ENCODE measurements at regions not wholly inside any gene's neighbourhood (a gene's known extent, or its start where the extent isn't known, plus 50 kb on each side); places are given as distances from the start of the nearest gene placed in this dataset.

DNA sequence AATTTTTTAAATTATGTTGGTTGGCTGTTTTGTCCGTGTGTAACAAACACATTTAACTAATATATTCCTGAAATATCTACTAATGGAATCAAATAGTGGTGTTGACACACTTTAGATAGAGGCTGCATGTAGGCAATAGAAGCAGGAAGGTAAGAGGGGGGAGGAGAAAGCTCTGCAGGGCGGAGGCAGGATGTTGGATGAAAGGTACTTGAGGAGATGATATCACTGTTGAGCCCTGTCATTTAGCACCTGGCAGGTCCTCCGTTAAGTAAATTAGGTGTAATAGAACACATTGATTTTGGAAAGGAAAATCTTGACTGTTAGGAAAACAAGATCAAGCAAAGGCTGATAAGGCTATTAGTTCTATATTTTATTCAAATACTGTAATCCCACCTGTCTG lies 618.7 kb downstream of the PKHD1 start:
- TF ChIP-seq BHLHE40 (IDR thresholded peaks at IDR 0.05; ENCODE audit: borderline replicate concordance) (no peak), SP1 (IDR thresholded peaks at IDR 0.05) (no peak), L3MBTL2 (conservative IDR thresholded peaks at IDR 0.05) (no peak), FOXA1 (IDR thresholded peaks at IDR 0.05) (no peak), ZNF384 (IDR thresholded peaks at IDR 0.05) (no peak), ARNT (IDR thresholded peaks at IDR 0.05) (no peak), FOXK2 (IDR thresholded peaks at IDR 0.05) (no peak), TARDBP (IDR thresholded peaks at IDR 0.05) (no peak), SUZ12 (IDR thresholded peaks at IDR 0.05) (no peak), FOXM1 (IDR thresholded peaks at IDR 0.05; ENCODE audit: borderline replicate concordance) (no peak), CTBP1 (IDR thresholded peaks at IDR 0.05; ENCODE audit: borderline replicate concordance) (no peak), HDGF (IDR thresholded peaks at IDR 0.05; ENCODE audit: borderline replicate concordance) (no peak), LEF1 (IDR thresholded peaks at IDR 0.05; ENCODE audit: borderline replicate concordance) (no peak)
- TF ChIP-seq, protein P1, sequence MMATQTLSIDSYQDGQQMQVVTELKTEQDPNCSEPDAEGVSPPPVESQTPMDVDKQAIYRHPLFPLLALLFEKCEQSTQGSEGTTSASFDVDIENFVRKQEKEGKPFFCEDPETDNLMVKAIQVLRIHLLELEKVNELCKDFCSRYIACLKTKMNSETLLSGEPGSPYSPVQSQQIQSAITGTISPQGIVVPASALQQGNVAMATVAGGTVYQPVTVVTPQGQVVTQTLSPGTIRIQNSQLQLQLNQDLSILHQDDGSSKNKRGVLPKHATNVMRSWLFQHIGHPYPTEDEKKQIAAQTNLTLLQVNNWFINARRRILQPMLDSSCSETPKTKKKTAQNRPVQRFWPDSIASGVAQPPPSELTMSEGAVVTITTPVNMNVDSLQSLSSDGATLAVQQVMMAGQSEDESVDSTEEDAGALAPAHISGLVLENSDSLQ (IDR thresholded peaks at IDR 0.05) = no peak
